Astrocyte (in vitro differentiated cells and primary cell): ENCODE measurements at regions not wholly inside any gene's neighbourhood (a gene's known extent, or its start where the extent isn't known, plus 50 kb on each side); places are given as distances from the start of the nearest gene placed in this dataset.
"Not testable (repeated sequence)": the region's sequence is repeated elsewhere in the genome, so short reads cannot be mapped to it uniquely, and the experiment has no call there.

Experiments used
- DNase-seq: peaks from one replicate; pipeline ENCODE4 v3.0.0-alpha.2; 2010; ENCODE audit warnings: low read depth
- FAIRE-seq: peaks from 2 replicates; lab custom pipeline; 2011; peaks lifted over from hg19 to GRCh38; lab: Jason Lieb, UNC
- H2AFZ ChIP-seq: 2 replicates; pipeline ENCODE4 v1.6.0; 2012; ENCODE audit warnings: low read depth, low read length, inconsistent platforms
- H3K27ac ChIP-seq: 2 replicates; pipeline ENCODE4 v1.5.1; 2011; ENCODE audit warnings: low read depth, low read length, inconsistent platforms
- H3K27me3 ChIP-seq: 2 replicates; pipeline ENCODE4 v1.6.0; 2011; ENCODE audit warnings: low read length, inconsistent platforms; ENCODE audit not compliant: insufficient read depth
- H3K36me3 ChIP-seq: 2 replicates; pipeline ENCODE4 v1.5.1; 2011; ENCODE audit warnings: low read length, inconsistent platforms; ENCODE audit not compliant: insufficient read depth
- H3K4me1 ChIP-seq: 2 replicates; pipeline ENCODE4 v1.5.1; 2011; ENCODE audit warnings: low read length, inconsistent platforms; ENCODE audit not compliant: insufficient read depth
- H3K4me2 ChIP-seq: 2 replicates; pipeline ENCODE4 v1.6.0; 2012; ENCODE audit warnings: low read length, inconsistent platforms
- H3K4me3 ChIP-seq: 2 replicates; pipeline ENCODE4 v1.5.1; 2011; ENCODE audit warnings: low read depth, mild to moderate bottlenecking, low read length, inconsistent platforms; ENCODE audit not compliant: insufficient read depth
- H3K79me2 ChIP-seq: 2 replicates; pipeline ENCODE4 v1.6.0; 2012; ENCODE audit warnings: mild to moderate bottlenecking, low read length, inconsistent platforms; ENCODE audit not compliant: insufficient read depth
- H3K9ac ChIP-seq: 2 replicates; pipeline ENCODE4 v1.6.0; 2012; ENCODE audit warnings: mild to moderate bottlenecking, low read length, inconsistent platforms
- H3K9me3 ChIP-seq: 2 replicates; pipeline ENCODE4 v1.5.1; 2012; ENCODE audit warnings: low read depth, mild to moderate bottlenecking, low read length, inconsistent platforms; ENCODE audit not compliant: insufficient read depth
- H4K20me1 ChIP-seq: 2 replicates; pipeline ENCODE4 v1.6.0; 2012; ENCODE audit warnings: low read length, inconsistent platforms; ENCODE audit not compliant: insufficient read depth
- H3K27ac Mint-ChIP-seq: one replicate; pipeline ENCODE4 v1.8.0; 2021; ENCODE audit warnings: mild to moderate bottlenecking, mixed read lengths; ENCODE audit not compliant: unreplicated experiment
- H3K27me3 Mint-ChIP-seq: one replicate; pipeline ENCODE4 v1.8.0; 2021; ENCODE audit warnings: low read depth, mixed read lengths; ENCODE audit not compliant: unreplicated experiment
- H3K36me3 Mint-ChIP-seq: one replicate; pipeline ENCODE4 v1.8.0; 2021; ENCODE audit warnings: low read depth, mixed read lengths; ENCODE audit not compliant: unreplicated experiment
- H3K4me1 Mint-ChIP-seq: one replicate; pipeline ENCODE4 v1.8.0; 2021; ENCODE audit warnings: low read depth, mixed read lengths; ENCODE audit not compliant: unreplicated experiment
- H3K4me3 Mint-ChIP-seq: one replicate; pipeline ENCODE4 v1.8.0; 2021; ENCODE audit warnings: mild to moderate bottlenecking, moderate library complexity, mixed read lengths; ENCODE audit not compliant: unreplicated experiment
- H3K9me3 Mint-ChIP-seq: one replicate; pipeline ENCODE4 v1.8.0; 2021; ENCODE audit warnings: mild to moderate bottlenecking, mixed read lengths; ENCODE audit not compliant: unreplicated experiment
- EZH2 ChIP-seq: IDR thresholded peaks from 2 replicates; pipeline ENCODE4 v1.6.1; 2012; ENCODE audit warnings: mild to moderate bottlenecking, low read length, inconsistent platforms; ENCODE audit not compliant: insufficient read depth
- TF ChIP-seq, protein P1 (sequence below): IDR thresholded peaks from 2 replicates; pipeline ENCODE4 v1.5.1; 2011; ENCODE audit warnings: low read depth, mild to moderate bottlenecking, inconsistent platforms, low read length, moderate library complexity; ENCODE audit not compliant: insufficient read depth

- no peaks in the 10 kb centered on the region for H3K27me3 ChIP-seq
- H3K36me3 Mint-ChIP-seq, result peaks cover 2% of the 10 kb centered on the region
- H3K79me2 ChIP-seq, result no peaks in the 10 kb centered on the region
- H3K36me3 ChIP-seq, result no peaks in the 10 kb centered on the region
- peaks cover 6% of the 10 kb centered on the region for H3K4me1 ChIP-seq
- no peak overlapping the region for H3K4me2 ChIP-seq
- H3K27ac Mint-ChIP-seq, result no peak overlapping the region
- H3K9ac ChIP-seq, result no peak overlapping the region
- peaks cover 5% of the 10 kb centered on the region for H3K9me3 Mint-ChIP-seq
- H4K20me1 ChIP-seq, result no peaks in the 10 kb centered on the region
- H3K4me3 ChIP-seq, result no peak overlapping the region
- no peak overlapping the region for H3K4me3 Mint-ChIP-seq
- no peak overlapping the region for H2AFZ ChIP-seq
- H3K27me3 Mint-ChIP-seq, result no peaks in the 10 kb centered on the region
- peaks cover 21% of the 10 kb centered on the region for H3K4me1 Mint-ChIP-seq
- TF ChIP-seq, protein P1, sequence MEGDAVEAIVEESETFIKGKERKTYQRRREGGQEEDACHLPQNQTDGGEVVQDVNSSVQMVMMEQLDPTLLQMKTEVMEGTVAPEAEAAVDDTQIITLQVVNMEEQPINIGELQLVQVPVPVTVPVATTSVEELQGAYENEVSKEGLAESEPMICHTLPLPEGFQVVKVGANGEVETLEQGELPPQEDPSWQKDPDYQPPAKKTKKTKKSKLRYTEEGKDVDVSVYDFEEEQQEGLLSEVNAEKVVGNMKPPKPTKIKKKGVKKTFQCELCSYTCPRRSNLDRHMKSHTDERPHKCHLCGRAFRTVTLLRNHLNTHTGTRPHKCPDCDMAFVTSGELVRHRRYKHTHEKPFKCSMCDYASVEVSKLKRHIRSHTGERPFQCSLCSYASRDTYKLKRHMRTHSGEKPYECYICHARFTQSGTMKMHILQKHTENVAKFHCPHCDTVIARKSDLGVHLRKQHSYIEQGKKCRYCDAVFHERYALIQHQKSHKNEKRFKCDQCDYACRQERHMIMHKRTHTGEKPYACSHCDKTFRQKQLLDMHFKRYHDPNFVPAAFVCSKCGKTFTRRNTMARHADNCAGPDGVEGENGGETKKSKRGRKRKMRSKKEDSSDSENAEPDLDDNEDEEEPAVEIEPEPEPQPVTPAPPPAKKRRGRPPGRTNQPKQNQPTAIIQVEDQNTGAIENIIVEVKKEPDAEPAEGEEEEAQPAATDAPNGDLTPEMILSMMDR, result no peak
- TF ChIP-seq EZH2, result no peak
- H3K9me3 ChIP-seq, result peaks cover 5% of the 10 kb centered on the region
- FAIRE-seq (no peak), DNase-seq (no peak)
- no peak overlapping the region for H3K27ac ChIP-seq
Measured at GRCh38 chr7:121500360-121501058, 104.4 kb upstream of the FAM3C start.

DNA sequence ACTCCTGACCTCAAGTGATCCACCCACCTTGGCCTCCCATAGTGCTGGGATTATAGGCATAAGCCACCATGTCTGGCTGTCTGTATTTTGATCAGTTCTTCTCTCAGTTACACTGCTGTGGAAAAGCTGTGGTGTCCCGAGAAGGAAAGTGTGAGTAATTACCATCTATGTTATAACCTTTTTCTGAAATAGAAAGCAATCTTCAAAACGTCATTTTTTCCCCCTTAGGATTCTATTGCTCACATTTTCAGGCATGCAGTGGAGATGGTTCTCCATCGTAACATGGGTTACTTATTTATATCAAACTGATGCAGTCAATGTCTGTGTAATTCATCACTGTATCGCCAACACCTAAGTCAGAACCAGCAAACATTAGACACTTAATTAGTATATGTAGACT, 103.5 kb upstream of the FAM3C start:
- no peaks in the 10 kb centered on the region for H3K27me3 Mint-ChIP-seq
- H3K4me1 Mint-ChIP-seq, result peaks cover 14% of the 10 kb centered on the region
- no peak overlapping the region for H3K4me3 ChIP-seq
- DNase-seq (no peak), FAIRE-seq (no peak)
- H3K9ac ChIP-seq, result no peak overlapping the region
- H2AFZ ChIP-seq, result no peak overlapping the region
- no peaks in the 10 kb centered on the region for H3K9me3 Mint-ChIP-seq
- peak overlapping the region; percentile 41 for H3K4me3 Mint-ChIP-seq
- H3K36me3 Mint-ChIP-seq, result peaks cover 2% of the 10 kb centered on the region
- no peak for TF ChIP-seq EZH2
- TF ChIP-seq, protein P1, result no peak
- H3K27me3 ChIP-seq, result no peaks in the 10 kb centered on the region
- H3K4me1 ChIP-seq, result peaks cover 7% of the 10 kb centered on the region
- no peaks in the 10 kb centered on the region for H3K36me3 ChIP-seq
- no peak overlapping the region for H3K27ac ChIP-seq
- H3K27ac Mint-ChIP-seq, result no peak overlapping the region
- H3K9me3 ChIP-seq, result no peaks in the 10 kb centered on the region
- H3K79me2 ChIP-seq, result no peaks in the 10 kb centered on the region
- no peaks in the 10 kb centered on the region for H4K20me1 ChIP-seq
- H3K4me2 ChIP-seq, result no peak overlapping the region

DNA sequence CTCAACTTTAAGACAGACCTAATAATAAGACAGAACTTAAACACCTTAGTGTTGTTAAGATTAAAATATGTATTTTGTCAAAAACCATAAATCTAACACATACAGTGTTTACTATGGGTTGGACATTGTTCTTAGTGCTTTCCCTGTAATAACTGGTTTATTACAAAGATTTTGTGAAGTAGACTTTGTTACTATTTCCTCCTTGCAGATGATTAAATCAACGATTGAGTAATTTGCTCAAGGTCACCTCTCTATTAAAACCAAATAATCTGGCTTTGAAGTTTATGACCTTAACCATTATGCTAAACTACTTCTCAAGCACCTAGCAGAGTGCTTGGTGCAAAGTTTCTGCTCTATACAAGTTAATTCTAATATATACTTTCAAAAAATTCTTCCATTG, 102.7 kb upstream of the FAM3C start:
- H3K27me3 ChIP-seq, result no peaks in the 10 kb centered on the region
- H3K4me3 ChIP-seq, result no peak overlapping the region
- peaks cover 3% of the 10 kb centered on the region for H3K4me1 ChIP-seq
- no peak overlapping the region for H3K27ac ChIP-seq
- Mint-ChIP-seq H3K27ac (no peak overlapping the region), H3K9me3 (no peaks in the 10 kb centered on the region), H3K36me3 (peaks cover 2% of the 10 kb centered on the region), H3K4me3 (no peak overlapping the region), H3K27me3 (no peaks in the 10 kb centered on the region), H3K4me1 (peaks cover 6% of the 10 kb centered on the region)
- no peak for TF ChIP-seq EZH2
- TF ChIP-seq, protein P1, result no peak
- no peaks in the 10 kb centered on the region for H3K9me3 ChIP-seq
- no peaks in the 10 kb centered on the region for H4K20me1 ChIP-seq
- H3K36me3 ChIP-seq, result no peaks in the 10 kb centered on the region
- H2AFZ ChIP-seq, result no peak overlapping the region
- no peak overlapping the region for H3K9ac ChIP-seq
- no peaks in the 10 kb centered on the region for H3K79me2 ChIP-seq
- no peak for FAIRE-seq
- H3K4me2 ChIP-seq, result no peak overlapping the region
- DNase-seq, result no peak

DNA sequence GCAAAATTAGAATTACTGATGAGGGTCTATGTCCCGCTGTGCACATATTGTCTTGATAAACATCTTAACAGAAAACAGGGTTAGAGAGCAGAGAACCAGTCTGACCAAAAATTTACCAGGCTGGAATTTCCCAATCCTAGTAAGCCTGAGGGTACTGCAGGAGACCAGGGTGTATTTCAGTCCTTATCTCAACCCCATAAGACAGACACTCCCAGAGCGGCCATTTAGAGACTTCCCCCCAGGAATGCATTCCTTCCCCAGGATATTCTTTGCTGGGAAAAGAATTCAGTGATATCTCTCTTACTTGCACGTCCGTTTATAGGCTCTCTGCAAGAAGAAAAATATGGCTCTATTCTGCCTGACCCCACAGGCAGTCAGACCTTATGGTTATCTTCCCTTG, 101.4 kb upstream of the FAM3C start:
- DNase-seq, H3K4me1 ChIP-seq, H3K9ac ChIP-seq, H3K4me2 ChIP-seq, H3K27ac Mint-ChIP-seq, H3K9me3 ChIP-seq, H4K20me1 ChIP-seq, H3K79me2 ChIP-seq, H2AFZ ChIP-seq, H3K27me3 Mint-ChIP-seq, H3K4me3 ChIP-seq, FAIRE-seq, H3K36me3 ChIP-seq, H3K4me1 Mint-ChIP-seq, H3K36me3 Mint-ChIP-seq, H3K27ac ChIP-seq, H3K9me3 Mint-ChIP-seq, H3K27me3 ChIP-seq: not testable (repeated sequence)
- H3K4me3 Mint-ChIP-seq, result peak overlapping the region; percentile 60
